DMS153 treated with DMSO at 0.1 percent for 48 hours (cell line): ENCODE measurements at regions not wholly inside any gene's neighbourhood (a gene's known extent, or its start where the extent isn't known, plus 50 kb on each side); places are given as distances from the start of the nearest gene placed in this dataset.
"Not testable (repeated sequence)": the region's sequence is repeated elsewhere in the genome, so short reads cannot be mapped to it uniquely, and the experiment has no call there.

Source experiments
- DNase-seq: peaks from one replicate; lab custom pipeline; 2025; ENCODE audit not compliant: unreplicated experiment; lab: John Stamatoyannopoulos, UW

DNA sequence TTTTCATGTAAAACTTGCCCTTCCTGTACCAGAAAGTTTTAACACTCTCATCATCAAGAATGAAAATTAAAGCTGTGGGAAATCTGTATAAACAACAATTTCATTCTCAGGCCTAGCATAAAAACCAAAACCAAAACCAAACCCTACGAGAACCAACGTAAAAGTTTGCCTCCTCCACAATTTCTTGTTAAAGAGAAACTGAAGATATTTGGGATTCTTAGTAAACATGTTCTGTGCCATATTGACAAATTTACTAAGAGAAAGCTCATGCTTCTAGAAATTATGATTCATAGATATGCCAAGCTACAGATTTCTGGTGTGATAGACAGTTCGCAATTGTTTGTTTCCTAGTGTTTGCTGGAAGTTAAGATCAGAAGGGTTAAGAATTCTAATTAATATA is 801.0 kb upstream of the NUDT12 start:
- no peak for DNase-seq

- DNase-seq: no peak
Observed at GRCh38 chr5:104361932-104362331, 799.3 kb upstream of the NUDT12 start.

- DNase-seq: no peak
Observed at GRCh38 chr5:104355350-104355749, 792.8 kb upstream of the NUDT12 start.

DNA sequence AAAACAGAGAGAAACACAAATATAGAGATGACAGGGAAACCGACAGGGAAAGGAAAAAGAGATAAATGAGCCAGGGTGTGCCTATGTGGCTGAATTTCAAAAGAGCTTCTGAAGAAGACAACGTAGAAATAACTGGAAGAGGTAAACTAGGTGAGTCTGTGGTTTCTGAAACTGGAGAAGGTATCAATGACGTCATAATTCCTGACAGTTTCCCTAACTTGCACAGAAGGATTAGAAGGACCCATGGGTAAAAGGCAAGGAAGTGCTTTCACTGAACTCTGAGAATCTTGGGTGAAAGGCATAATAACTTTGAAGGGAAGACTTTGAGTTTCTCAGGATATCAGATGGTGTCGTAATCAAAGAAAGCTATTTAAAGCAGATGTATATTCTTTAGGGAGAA is 790.8 kb upstream of the NUDT12 start:
- no peak for DNase-seq

- no peak for DNase-seq
Observed at GRCh38 chr5:104352954-104353353, 790.4 kb upstream of the NUDT12 start.

GRCh38 chr5:104347119-104347708 is 784.6 kb upstream of the NUDT12 start:
- DNase-seq: no peak

GRCh38 chr5:104345222-104346016 is 782.8 kb upstream of the NUDT12 start:
- DNase-seq: no peak

DNA sequence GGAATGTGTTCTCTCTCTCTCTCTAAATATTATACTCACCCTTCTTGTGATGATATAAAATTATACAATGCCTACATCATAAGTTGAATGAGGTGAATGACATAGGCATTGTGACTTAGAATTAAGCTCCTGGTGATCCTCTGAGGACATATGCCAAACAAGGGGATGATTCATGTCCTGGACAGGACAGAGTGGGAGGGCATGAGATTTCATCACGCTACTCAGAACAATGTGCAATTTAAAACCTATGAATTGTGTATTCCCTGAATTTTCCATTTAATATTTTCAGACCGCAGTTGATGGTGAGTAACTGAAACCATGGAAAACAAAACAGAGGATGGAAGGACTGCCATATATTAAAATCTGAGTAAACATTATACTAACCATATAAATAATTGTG is 782.2 kb upstream of the NUDT12 start:
- DNase-seq: no peak

DNA sequence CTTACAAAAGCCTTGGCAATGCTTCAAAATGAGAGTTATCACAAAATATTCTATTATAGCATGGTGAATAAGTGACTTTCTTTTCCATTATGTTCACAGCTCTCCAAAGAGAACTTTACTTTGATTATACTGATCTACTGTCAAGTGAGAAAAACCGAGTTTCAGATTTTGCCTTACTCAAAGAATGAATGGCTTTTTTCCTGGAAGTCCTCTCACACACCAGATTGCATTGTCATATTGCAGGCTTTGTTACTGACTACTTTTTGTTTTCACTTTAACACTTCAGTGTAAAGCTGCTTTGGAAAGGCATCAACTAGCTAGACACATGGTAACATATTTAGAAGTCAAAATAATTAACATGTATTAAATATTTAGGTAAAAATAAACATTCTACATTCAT is 765.2 kb upstream of the NUDT12 start:
- no peak for DNase-seq

DNA sequence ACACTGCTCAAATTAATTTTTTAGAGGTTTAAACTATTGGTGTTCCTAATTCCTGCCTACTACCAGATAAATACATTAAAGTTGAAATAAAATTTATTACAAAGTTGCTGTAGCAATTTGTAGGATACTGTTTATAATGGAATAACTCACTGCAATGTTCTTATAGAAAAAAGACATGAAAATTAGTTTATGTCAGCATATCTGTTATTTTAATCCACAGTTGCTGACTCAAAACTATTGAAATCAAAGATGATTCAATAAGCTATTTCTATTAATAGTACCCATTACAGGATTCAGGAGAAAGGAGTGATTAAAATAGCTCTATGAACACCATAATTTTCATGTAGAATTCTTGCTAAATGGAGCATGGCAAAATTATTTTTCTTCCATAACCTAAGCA is 764.4 kb upstream of the NUDT12 start:
- DNase-seq: no peak

DNA sequence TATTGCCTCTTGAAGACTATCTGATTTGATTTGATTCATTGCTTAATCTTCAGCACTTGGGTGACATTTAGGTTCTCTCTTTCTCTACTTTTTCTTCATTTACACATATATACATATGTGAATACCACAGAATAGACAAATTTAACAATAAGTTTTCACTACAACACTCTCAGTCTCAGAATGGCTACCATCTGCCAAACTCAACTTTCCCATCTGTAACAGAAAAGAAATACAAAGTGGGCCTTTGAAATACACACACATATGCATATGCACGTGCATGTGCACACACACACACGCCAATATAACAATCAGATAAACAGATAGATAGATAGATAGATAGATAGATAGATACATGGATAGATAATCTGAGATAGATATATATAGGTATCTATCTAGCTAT is 762.8 kb upstream of the NUDT12 start:
- no peak for DNase-seq

- DNase-seq: not testable (repeated sequence)
Observed at GRCh38 chr5:104316676-104317075, 754.1 kb upstream of the NUDT12 start.

GRCh38 chr5:104312481-104312880 is 749.9 kb upstream of the NUDT12 start:
- no peak for DNase-seq

DNA sequence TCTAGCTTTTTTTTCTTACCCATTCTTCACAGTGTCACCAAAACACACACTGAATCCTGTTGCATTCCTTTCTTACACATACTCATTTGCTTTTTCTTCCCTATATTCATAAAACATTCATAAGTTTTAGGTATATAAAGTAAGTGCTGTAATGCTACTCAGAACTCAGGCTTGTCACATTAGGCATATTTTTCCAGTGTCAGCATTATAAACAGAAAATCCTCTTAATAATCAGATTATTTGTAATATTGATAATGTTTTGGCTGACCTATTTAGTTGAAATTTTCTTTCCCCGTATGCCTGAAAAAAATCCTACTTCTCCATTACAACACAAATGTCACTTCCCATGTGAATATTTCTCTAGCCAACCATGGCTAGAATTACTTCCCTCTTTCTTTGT is 743.0 kb upstream of the NUDT12 start:
- DNase-seq: no peak

DNA sequence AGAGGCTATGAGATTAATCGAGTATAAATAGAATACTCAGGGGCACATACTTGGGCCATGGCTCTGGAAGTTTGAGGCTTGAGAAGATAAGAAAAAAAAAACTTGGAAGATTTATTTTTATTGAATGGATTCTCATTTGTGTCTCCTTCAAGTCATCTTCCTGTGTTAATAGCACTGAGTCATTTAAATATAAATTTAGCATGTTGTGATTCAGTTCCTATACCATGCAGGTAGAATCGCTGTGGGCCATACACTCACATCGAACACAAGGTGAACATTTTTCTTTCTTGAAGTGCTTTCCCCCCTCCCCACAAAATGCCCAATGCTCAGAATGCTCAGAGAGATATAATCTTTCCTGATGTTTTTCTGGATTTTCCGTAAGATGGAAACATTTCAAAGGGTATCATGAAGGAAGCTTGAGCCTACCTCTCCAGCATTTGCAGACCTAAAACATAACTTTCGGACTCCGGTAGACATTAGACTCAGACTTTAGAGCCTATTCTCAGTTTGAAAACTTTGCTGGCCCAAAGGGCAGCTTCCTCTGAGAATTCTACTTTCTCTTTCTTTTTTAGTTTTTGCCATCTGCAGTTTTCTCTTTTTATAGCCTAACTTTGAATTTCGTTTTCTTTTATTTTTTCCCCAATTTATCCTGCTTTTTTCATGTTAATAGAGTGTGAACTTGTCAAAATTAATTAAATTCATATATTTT is 737.6 kb upstream of the NUDT12 start:
- no peak for DNase-seq

DNA sequence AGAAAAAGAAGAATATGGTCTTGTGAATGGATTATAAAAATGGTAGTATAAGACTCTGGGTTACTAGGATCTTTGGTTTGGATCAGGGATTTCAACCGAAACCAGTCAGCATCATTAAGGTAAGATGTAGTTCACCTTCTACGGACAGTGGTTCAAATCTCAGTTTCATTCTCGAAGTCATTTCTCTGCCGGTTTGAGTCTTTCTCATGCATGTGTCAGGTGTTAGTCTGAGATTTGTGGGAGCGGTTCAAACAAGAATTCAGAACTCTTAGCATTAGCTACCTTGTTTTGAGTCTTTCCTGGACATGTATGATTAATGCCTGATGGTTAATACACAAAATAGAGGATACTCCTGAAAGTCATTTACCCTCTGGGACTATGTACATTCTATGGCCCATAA is 735.9 kb upstream of the NUDT12 start:
- no peak for DNase-seq

DNA sequence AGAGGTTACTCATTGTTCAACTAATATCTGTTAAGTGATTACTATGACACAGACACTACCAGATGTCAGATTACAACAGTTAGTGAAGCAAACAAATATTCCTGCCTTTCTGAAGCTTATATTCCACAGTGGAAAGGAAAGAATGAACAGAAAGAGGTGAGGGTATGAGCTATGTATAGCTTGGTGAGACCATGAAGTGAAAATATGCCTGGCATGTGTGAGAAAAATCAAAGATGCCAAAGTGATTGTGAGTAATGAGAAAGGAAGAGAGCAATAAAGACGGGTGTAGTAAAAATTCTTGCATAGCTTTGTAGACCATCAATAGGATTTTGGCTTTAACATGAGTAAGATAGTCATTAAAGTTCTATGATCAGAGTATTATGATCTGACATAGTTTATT is 734.5 kb upstream of the NUDT12 start:
- no peak for DNase-seq

- no peak for DNase-seq
Observed at GRCh38 chr5:104295991-104296390, 733.4 kb upstream of the NUDT12 start.

- no peak for DNase-seq
Observed at GRCh38 chr5:104283136-104283535, 720.5 kb upstream of the NUDT12 start.

- DNase-seq: no peak
Observed at GRCh38 chr5:104273725-104274124, 711.1 kb upstream of the NUDT12 start.

DNA sequence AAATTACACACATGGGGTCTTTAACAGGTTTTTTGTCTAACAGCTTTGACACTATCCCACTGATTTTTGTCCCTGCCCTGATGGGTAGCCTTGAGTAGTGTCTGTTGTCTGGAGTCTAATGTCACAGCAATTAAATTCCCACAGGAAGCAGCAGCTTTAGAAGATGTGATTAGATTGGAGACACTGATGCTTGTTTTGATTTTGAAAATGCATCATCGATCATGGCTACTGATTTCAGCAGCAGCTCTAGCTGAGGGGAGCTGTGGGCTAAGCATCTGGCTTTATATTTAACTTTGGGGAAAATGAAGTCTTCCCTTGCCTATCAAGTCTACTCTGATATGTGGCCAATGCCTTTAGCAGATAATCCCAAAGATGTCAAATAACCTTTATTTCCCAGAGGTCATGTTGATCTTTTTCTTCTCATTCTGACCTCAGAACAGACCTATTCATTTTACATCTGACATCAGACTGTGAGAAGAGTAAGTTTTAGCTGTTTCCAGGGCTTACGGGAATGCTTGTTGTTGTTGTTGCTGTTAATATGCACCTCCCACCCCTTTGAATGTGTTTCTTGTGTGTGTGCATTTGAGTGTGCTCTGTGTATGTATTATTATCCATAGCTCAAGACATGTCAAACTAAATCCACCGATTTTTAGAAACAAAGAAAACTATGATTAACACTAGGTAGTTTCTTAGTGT is 704.9 kb upstream of the NUDT12 start:
- no peak for DNase-seq

DNA sequence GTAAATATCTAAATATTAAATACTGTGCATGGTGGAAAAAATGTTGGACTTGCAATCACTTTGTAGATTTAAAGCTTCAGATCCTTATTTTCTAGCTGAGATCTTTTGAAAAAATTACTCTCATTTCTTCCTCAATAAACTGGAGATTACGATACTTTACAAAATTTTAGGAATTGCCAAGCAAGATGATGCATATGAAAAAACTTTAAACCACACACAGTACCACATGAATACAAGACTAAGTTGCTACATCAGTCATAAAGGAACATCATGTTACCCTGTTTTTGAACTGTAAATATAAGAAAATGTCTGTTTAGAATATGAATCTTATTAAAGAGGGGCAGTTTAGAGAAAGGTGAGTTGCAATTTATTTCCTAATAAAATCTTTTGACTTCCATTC is 703.6 kb upstream of the NUDT12 start:
- no peak for DNase-seq
